AG10803 (cell line): ENCODE measurements at regions not wholly inside any gene's neighbourhood (a gene's known extent, or its start where the extent isn't known, plus 50 kb on each side); places are given as distances from the start of the nearest gene placed in this dataset.

Experiments
- DNase-seq: peaks from one replicate; pipeline ENCODE4 v3.0.0; 2010; ENCODE audit warnings: low read depth
- H3K4me3 ChIP-seq: 2 replicates; pipeline ENCODE4 v1.5.1; 2011; ENCODE audit warnings: mild to moderate bottlenecking, low read length, control low read depth
- CTCF ChIP-seq: conservative IDR thresholded peaks from 2 replicates; pipeline ENCODE4 v1.5.1; 2011; ENCODE audit warnings: mild to moderate bottlenecking, low read length, control low read depth, inconsistent platforms

GRCh38 chr21:18877917-18878316 is 474.3 kb upstream of the TMPRSS15 start:
- no peak overlapping the region for H3K4me3 ChIP-seq
- no peak for DNase-seq
- TF ChIP-seq CTCF = no peak

DNA sequence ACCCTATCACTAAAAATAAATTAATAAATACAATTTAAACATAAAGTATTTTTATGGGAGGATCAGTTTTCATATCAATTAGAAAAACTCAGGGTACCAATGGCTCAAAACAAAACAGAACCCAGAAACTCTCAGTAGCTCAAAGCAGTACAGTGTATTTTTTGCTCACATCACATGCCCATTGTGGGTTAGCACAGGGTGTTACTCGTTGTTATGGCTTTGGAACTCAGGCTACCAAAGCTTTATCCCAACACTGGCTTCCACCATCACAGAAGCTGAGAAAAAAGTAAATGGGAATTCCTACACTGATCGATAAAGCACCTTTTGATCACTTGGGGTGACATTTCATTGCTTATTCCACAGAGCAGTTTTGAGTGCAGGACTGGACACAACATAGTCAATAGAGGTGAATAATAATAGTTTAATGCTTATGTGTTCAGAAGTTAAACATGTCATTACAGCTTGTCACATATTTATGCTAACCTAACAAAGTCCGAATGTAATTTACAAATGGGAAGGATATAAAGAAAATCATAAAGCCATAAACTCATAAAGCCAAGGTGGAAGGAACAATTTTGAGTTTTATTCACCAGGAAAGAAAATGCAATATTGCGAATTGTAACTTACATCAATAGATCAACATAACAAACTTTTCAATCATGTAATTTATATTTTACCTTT is 484.5 kb upstream of the TMPRSS15 start:
- H3K4me3 ChIP-seq = no peak overlapping the region
- DNase-seq = no peak
- TF ChIP-seq CTCF = no peak

GRCh38 chr21:18893406-18893805 is 489.8 kb upstream of the TMPRSS15 start:
- H3K4me3 ChIP-seq = no peak overlapping the region

GRCh38 chr21:18894387-18894786 is 490.8 kb upstream of the TMPRSS15 start:
- no peak for DNase-seq
- no peak for TF ChIP-seq CTCF
- H3K4me3 ChIP-seq = no peak overlapping the region

More at GRCh38 chr21:18893406-18893805, 489.8 kb upstream of the TMPRSS15 start:
- DNase-seq = no peak
- TF ChIP-seq CTCF = no peak

DNA sequence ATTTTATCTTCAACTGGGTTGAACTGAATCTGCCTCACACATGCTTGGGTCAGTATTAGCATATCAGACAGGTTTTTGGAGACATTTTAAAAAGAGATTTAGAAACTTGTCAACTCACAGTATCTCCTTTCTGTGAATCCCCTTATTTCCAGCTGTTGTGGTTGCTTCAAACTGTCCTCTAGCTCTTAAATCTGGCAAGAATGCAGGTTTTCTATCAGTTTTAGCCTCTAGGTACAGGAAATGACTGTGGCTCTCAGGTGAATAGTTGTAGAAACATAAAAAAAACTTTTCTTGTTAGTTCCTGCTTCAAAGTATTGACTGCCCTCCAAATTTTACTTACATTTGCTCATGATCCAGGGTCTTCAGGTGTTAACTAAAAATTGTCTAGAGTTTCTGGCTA is 495.7 kb upstream of the TMPRSS15 start:
- TF ChIP-seq CTCF = no peak
- DNase-seq = no peak
- no peak overlapping the region for H3K4me3 ChIP-seq

DNA sequence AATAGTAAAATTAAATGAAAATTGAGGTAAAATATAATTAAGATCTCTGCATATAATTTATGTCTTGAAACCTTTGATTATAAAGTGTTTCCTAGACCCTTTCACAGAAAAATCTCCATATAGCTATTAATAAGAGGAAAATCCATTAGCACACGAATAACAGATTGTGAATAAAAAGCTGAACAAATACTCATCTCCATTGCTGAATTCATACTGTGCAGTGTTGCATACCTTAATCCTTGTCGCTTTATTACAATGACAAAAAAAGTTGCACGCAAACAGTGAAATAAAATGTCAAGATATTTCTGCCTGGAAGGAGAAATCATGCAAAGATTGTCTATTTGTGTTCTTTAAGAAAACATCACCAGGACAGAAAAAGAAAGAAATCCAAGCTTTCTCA is 499.1 kb upstream of the TMPRSS15 start:
- TF ChIP-seq CTCF = no peak

DNA sequence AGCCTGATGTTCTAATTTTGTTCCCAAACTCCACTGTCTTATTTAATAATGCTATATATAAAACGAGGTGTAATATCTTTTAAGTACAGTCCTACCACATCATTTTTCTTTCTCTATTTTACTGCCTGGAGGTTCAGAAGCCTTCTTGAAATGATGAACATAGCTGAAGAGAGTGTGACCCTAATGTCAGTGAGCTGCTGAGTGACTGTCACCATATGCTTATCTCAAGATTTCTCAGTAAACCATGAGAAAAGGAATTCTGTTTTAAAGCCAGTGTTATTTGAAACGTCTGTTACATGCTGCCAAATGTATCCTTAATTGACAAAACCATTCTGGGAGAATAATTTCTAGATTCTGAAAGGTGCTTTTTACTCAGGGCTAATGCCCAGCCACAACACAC is 503.5 kb upstream of the TMPRSS15 start:
- H3K4me3 ChIP-seq = no peak overlapping the region
- no peak for DNase-seq
- TF ChIP-seq CTCF = no peak

More for the DNA sequence above, 499.1 kb upstream of the TMPRSS15 start:
- DNase-seq = no peak
- no peak overlapping the region for H3K4me3 ChIP-seq
